HepG2 (cell line): ENCODE measurements at regions not wholly inside any gene's neighbourhood (a gene's known extent, or its start where the extent isn't known, plus 50 kb on each side); places are given as distances from the start of the nearest gene placed in this dataset.

Experiments
- ATAC-seq: fragments of 200-7000 bp; cut with Tn5 transposase; 3 replicates; pipeline ENCODE4 v1.9.1; 2020; ENCODE audit warnings: mild to moderate bottlenecking, moderate library complexity
- BruUV-seq: library from RNA; stranded (reverse); fragments of 400-500 nt; replicated peaks from 2 replicates; lab custom pipeline; 2021; lab: Mats Ljungman, UMichigan
- CTCF ChIA-PET: fragments of 300-600 bp; formaldehyde crosslinking; extraction: SDS; loops from one replicate; lab custom pipeline; 2021; ENCODE audit warnings: low total read pairs, inconsistent platforms, low intra/inter-chr PET ratio; lab: Yijun Ruan, JAX
- POLR2A ChIA-PET: fragments of 350-600 bp; sonication (Branson Sonifier 250); formaldehyde crosslinking; loops from one replicate; lab custom pipeline; 2020; ENCODE audit warnings: antibody characterized with exemption, inconsistent platforms; lab: Yijun Ruan, JAX
- DNase-seq: peaks from one replicate; pipeline ENCODE4 v3.0.0-alpha.2; 2015; ENCODE audit warnings: low spot score
- FAIRE-seq: peaks from 3 replicates; lab custom pipeline; 2011; peaks lifted over from hg19 to GRCh38; lab: Jason Lieb, UNC
- H2AFZ ChIP-seq: one replicate; pipeline ENCODE4 v1.6.1; 2011; ENCODE audit warnings: low read length, inconsistent platforms
- H3K27ac ChIP-seq: fragments of 300-600 bp; 3 replicates; pipeline ENCODE4 v1.8.0; 2011; ENCODE audit warnings: mixed run types, mild to moderate bottlenecking, mixed read lengths, low read length, inconsistent platforms; ENCODE audit not compliant: insufficient read depth; ENCODE audit errors: extremely low read length
- H3K27me3 ChIP-seq, 2 experiments: fragments of 200-600 bp in 1 of 2; 2 replicates in 1 of 2; 3 replicates in 1 of 2; pipeline versions ENCODE4 v1.6.0 to v1.8.0; 2011; ENCODE audit warnings: low read length in 2 of 2, mild to moderate bottlenecking in 2 of 2, moderate library complexity in 2 of 2, inconsistent platforms in 1 of 2; ENCODE audit not compliant: insufficient read depth in 2 of 2, control insufficient read depth in 1 of 2
- H3K36me3 ChIP-seq, 2 experiments: fragments of 200-600 bp in 1 of 2; replicated peaks in 1 of 2; 2 replicates in 1 of 2; 3 replicates in 1 of 2; pipeline versions ENCODE4 v1.5.1 to v1.8.0; 2011; ENCODE audit warnings: low read length in 2 of 2, inconsistent platforms in 1 of 2; ENCODE audit not compliant: insufficient read depth in 2 of 2, control insufficient read depth in 1 of 2
- H3K4me1 ChIP-seq: 2 replicates; pipeline ENCODE4 v1.5.1; 2012; ENCODE audit warnings: low read length, inconsistent platforms; ENCODE audit not compliant: insufficient read depth
- H3K4me2 ChIP-seq: 2 replicates; pipeline ENCODE4 v1.6.0; 2011; ENCODE audit warnings: low read depth, low read length, inconsistent platforms
- H3K4me3 ChIP-seq, 3 experiments: fragments of 200-600 bp in 1 of 3; sonication (generic), shearing (Covaris generic) in 1 of 3; replicated peaks in 1 of 3; 2 replicates each; pipeline ENCODE4 v1.5.1; 2011 to 2016; ENCODE audit warnings: low read length in 3 of 3, inconsistent platforms in 2 of 3, low read depth in 2 of 3, mild to moderate bottlenecking in 2 of 3, control low read depth in 1 of 3, mixed read lengths in 1 of 3; ENCODE audit not compliant: insufficient read depth in 1 of 3
- H3K79me2 ChIP-seq: one replicate; pipeline ENCODE4 v1.6.1; 2011; ENCODE audit warnings: low read length, inconsistent platforms; ENCODE audit not compliant: insufficient read depth
- H3K9ac ChIP-seq: 2 replicates; pipeline ENCODE4 v1.6.0; 2011; ENCODE audit warnings: mild to moderate bottlenecking, low read depth, low read length, inconsistent platforms; ENCODE audit not compliant: insufficient read depth
- H3K9me3 ChIP-seq: 2 replicates; pipeline ENCODE4 v1.5.1; 2012; ENCODE audit warnings: mild to moderate bottlenecking, low read length
- H4K20me1 ChIP-seq: 2 replicates; pipeline ENCODE4 v1.6.0; 2011; ENCODE audit warnings: inconsistent platforms, mild to moderate bottlenecking, low read length, moderate library complexity; ENCODE audit not compliant: insufficient read depth
- CTCF ChIP-seq: sonication (generic); formaldehyde crosslinking; IDR thresholded peaks from 2 replicates; pipeline ENCODE4 v1.5.0; 2020; ENCODE audit warnings: mild to moderate bottlenecking, missing genetic modification reagents, moderate library complexity
- MEF2D ChIP-seq: sonication (generic); formaldehyde crosslinking; IDR thresholded peaks from 2 replicates; pipeline ENCODE4 v1.5.1; 2020; ENCODE audit warnings: mild to moderate bottlenecking, missing genetic modification reagents
- ZSCAN31 ChIP-seq: sonication (generic); formaldehyde crosslinking; IDR thresholded peaks from 2 replicates; pipeline ENCODE4 v1.5.0; 2020; ENCODE audit warnings: low read depth, mild to moderate bottlenecking, missing genetic modification reagents
- WGBS: methylation state at CpG from one replicate; pipeline ENCODE4 v1.1.6; 2017; ENCODE audit warnings: low lambda C conversion rate; 5-methylcytosine and 5-hydroxymethylcytosine counted together
- in situ Hi-C: cut with HindIII; loops from 2 replicates; pipeline ENCODE4 v1.10.0; 2017; ENCODE audit warnings: low pct_unique_long_range_greater_than_20kb; ENCODE audit not compliant: extremely low pct_ligation_motif_present
- intact Hi-C: fragments of 100-400 bp; cut with micrococcal nuclease; formaldehyde crosslinking; loops from one replicate; pipeline ENCODE4 v1.10.0; 2022; ENCODE audit not compliant: unreplicated experiment

DNA sequence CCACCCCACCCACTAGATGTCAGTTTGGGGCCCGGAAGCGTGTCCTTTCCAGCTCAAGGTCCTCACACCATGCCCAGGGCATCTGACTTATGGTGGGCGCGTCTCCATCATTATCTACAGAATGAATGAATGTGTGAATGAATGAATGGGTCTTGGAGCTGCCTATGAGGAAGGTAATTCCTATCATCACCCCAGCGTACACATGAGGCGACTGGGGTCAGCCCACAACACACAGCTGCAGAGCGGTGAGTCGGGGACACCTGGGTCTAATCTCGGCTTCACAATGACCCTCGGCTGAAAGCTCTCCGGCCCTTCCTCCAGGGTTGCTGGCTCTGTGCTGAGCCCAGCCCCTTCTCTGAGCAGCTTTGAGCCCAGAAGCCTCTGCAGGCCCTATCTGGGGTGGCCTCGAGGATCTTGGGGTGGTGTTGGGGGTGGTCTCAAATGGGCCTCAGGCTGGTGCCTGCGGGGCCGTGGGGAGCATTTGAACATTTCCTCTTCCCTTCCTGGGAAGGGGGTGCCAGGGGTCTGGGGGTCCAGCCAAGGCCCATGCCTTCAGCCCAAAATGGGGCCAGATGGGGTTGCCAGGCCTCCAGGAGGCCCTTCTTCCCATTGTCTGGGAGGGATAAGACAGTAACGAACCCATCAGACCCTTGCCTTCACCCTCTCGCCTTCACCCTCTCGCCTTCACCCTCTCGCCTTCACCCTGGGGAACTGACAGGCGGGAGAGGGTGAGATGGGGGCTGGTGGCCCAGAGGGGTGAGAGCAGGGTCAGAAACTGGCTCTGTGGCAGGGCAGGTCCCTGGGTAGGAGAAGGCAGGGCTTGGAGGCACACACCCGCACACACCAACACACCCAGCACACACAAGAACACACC is 82.4 kb downstream of the MYEOV start:
- H4K20me1 ChIP-seq = no peaks in the 10 kb centered on the region
- no peaks in the 10 kb centered on the region for H3K9me3 ChIP-seq
- POLR2A ChIA-PET = no interaction called here
- no peak overlapping the region for H3K9ac ChIP-seq
- TF ChIP-seq ZSCAN31 (CRISPR knock-in tag) = no peak
- peak; percentile 29 for TF ChIP-seq CTCF
- no peak for TF ChIP-seq MEF2D (CRISPR knock-in tag)
- H2AFZ ChIP-seq = no peak overlapping the region
- CTCF ChIA-PET = no interaction called here
- no peak overlapping the region for H3K4me3 ChIP-seq
- FAIRE-seq (no peak), ATAC-seq (no peak), DNase-seq (no peak)
- intact Hi-C loops (no loop called here), in situ Hi-C loops (loop anchor here (5.0 kb wide), 1 partner anchor 266 kb away; the partner anchor contains the start of gene CCND1)
- 59% methylated on average over 17 of the region's 20 CpGs for WGBS
- H3K79me2 ChIP-seq = no peaks in the 10 kb centered on the region
- H3K4me2 ChIP-seq = no peak overlapping the region
- H3K36me3 ChIP-seq = no peaks in the 10 kb centered on the region
- no TSS peak for BruUV-seq
- peaks cover 4 to 39% of the 10 kb centered on the region in 2 experiments for H3K27me3 ChIP-seq
- no peak overlapping the region for H3K27ac ChIP-seq
- H3K4me1 ChIP-seq = peaks cover 31% of the 10 kb centered on the region
